HG02623 (cell line): ENCODE measurements at regions not wholly inside any gene's neighbourhood (a gene's known extent, or its start where the extent isn't known, plus 50 kb on each side); places are given as distances from the start of the nearest gene placed in this dataset.

Experiments
- ATAC-seq: cut with Tn5 transposase; IDR thresholded peaks from one replicate; pipeline ENCODE4 v1.9.1; 2021; ENCODE audit warnings: moderate library complexity; ENCODE audit not compliant: unreplicated experiment

DNA sequence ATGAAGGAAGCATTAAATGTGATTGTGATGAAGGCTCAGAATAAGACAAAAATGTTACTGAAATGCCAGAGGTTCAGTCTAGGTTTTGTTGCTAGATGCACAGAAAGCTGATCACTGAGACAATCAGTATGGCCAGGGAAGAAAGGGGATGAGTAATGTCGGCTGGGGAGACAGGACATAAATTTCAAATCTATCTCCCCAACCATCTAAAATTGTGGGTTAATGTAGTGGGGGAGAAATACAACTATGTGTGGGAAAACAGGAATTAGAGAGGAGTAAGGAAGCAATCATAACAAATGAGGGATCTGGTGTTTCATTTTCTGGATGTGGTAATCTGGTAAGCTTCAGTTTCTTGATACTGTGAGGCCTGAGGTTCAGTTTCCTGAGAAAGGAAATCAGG lies 1111.0 kb downstream of the XPNPEP1 start:
- no peak for ATAC-seq

GRCh38 chr10:108808228-108808627 lies 1115.1 kb downstream of the XPNPEP1 start:
- no peak for ATAC-seq

DNA sequence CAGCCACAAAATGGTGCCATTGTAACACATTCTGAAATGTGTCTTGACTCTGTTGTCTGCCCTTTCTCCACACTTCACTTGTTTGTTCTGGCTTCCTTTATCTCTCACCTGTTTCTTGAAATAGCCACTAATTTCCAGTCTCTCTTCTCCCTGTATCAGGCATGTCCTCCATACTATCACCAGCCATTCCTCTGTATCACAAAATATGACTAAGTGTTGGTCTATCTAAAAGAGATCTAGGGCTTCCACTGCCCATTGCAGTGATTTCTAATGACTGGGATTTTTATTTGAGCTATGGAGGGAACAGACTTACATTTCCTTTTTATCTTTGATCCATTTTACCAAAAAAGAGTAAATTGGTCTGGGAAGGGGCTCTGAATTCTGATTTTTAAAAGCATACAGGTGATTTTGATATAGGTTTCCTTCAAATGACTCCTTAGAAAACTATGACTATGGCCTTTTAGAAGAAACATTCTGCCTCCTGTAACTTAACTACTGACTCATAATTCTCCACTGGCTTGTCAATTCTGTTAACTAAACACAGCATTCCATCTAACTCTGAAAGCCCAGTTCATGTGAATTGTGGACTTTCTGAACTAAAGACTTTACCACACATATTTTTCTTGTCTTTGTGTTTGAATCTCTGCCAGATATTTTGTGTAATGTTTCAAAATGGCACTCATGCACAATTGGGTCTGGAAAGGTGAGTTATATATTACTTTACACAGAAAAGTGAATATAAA lies 1121.4 kb downstream of the XPNPEP1 start:
- ATAC-seq = no peak

DNA sequence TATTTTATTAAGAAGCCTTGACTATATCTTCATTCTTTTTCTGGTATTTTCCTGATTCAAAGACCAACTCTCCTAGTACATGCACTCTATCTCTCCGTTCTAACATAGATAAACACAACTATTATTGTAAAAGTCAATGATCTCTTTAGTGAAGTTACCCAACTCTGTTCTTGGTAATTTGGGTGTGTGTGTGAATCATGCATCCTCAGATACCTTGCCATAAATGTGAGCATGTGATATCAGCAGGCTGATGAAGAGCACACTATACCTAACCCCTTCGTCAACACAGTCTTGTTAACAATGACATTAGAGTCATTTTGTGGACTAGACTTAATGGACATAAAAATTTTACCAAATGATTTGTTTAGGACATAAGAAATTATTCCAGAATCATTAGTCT lies 1122.1 kb downstream of the XPNPEP1 start:
- no peak for ATAC-seq

DNA sequence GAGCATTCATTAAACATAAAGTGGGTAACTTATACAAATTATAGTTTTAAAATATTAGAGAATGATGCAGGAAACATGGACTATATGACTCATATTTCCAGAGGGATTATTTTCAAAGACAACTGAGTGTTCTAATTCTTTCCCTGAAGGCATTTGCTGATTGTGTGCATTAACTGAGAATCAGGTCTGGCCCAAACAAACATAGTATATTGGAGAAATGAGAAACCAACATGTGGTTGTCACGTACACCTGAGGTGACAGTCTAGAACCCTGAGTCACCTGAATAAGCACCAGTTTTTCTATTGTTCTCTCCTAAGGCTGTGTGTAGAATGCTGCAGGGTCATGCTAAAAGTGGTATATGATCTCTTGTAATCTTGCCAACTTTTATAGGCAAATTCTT lies 1125.7 kb downstream of the XPNPEP1 start:
- no peak for ATAC-seq

DNA sequence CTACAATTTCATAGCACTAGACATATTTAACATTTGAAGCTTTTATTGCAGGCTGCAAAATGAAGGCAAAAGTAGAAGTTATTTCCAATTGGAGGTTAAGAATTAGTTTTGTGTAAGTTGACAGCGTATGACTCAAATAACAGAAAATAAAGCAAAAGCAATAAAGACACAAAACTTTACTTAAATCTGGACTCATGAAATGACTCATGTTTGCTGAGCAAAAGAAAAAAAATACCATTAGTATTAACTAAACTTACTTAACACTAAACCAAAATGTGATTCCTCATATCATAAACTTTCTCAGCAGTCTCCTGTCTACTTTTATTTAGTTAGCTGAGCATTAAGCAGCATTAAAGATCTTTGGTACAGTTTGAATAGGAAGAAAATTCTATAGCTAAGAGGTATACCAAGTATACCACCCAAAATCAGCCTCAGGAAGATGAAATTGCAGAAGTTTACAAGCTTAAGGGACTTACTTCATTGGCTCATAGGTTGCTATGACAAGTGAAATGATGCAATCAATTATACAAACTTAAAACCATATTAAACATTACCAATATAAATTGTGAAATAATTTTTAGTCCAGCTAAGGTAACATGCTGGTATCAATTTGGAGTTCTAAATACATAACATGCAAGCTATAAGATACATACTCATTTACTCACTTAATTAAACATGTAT lies 1131.4 kb downstream of the XPNPEP1 start:
- no peak for ATAC-seq

DNA sequence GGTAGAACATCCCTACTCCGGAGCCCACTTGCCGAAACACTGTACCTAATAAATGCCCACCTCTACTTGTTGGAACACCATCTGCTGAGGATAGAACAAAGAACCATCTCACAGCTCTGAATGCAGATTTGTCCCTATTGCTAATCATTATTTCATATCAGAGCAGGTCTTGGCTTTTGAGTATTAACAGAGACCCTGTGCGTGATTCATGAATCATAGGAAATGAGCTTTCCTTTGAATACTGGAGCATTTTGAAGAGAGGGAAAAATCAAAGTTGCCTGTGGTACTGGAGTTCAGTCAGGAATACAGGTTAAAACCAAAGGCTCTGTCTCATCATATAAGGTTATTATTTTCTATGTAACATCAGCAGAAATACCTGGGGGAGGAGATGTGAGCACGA lies 1132.3 kb downstream of the XPNPEP1 start:
- no peak for ATAC-seq

DNA sequence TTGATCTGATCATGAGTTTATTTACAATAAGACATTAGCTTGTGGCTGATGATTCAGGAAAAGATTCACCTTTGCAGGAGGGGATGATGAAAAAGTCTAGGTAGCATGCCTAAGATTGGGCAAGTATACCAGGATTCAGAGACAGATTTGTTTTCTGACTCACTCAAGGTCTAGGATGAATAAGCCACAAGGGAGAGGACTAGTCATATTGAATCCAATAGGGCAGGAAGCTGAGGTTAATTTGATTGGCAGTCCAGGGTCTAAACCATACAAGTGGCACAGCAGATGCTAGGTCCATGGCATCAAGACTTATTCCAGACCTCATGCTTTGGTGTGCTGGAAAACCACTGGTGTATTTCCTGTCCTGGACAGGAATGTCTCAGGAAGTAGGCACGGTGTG lies 1133.4 kb downstream of the XPNPEP1 start:
- ATAC-seq = peak; percentile 81

- no peak for ATAC-seq
Measured at GRCh38 chr10:108789336-108789735, 1134.0 kb downstream of the XPNPEP1 start.

DNA sequence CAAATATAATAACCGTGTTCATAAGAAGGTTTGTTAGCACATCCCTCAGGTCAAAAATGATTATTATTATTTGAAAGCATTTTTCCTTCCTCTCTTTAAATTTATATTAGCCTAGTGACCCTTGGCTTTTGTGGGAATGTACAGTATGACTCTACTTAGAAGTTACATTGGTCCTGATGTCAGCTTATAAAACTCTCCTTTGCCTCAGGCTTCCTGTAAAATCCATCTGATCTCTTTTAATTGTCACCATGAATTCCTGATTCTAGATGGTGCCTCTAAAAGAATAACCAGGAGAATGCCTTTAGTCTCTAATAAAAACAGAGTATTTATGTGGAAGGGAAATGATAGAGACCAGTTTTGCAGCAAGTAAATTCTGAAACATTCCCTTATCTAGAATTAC lies 1134.4 kb downstream of the XPNPEP1 start:
- ATAC-seq = no peak

DNA sequence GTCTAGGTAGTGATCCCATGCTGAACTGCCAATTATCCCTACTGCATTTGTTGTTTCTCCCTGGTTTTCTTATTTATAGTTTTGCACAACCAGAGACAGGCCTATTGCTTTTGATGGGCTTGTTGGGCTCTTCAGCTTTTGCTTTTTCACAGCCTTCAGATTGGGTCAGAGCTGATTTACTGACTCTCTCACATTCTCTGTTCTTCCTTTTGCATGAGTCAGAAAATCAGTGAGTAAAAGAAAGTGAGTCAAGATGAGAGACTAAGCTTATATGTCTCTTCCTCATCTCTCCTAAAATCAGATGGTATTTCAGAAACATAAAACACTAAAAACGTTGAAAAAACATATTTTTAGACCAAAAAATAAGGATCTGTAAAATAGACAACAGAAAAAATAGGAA lies 1135.4 kb downstream of the XPNPEP1 start:
- no peak for ATAC-seq

- no peak for ATAC-seq
Measured at GRCh38 chr10:108785011-108785410, 1138.3 kb downstream of the XPNPEP1 start.

DNA sequence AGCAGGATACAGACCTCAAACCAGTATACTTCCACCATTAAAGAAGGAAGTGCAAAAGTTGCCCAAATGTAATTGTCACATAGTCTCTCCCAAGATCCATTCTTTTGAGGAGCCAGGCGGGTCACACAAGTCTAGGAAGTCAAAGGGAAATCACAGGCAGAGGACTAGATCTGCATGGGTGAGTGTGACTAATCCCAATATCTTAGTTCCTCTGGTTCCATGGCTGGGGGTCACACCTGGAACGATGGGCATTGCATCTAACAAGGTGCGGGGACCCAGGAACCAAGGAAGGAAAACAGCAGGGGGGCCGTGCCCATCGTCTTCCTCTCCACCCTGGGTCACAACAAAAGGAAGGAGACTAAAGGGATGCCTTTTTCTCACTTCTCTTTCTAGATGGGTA lies 1138.8 kb downstream of the XPNPEP1 start:
- ATAC-seq = no peak

DNA sequence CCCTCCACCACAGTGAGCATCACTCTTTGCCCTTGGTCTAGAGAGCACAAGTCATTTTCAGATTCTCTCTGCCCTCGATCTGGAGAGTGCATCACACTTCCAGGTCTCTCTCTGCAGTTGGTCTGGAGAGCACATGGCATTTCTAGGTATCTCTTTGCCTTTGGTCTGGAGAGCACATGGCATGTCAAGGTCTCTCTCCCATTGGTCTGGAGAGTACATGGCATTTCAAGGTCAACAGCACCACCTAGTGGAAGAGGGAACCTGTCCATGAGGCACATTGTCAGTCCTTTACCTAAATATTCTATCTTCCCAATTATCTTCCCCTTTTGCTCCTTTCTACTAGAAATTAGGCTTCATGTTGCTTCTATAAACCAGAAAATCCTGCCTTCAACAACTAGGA lies 1139.4 kb downstream of the XPNPEP1 start:
- peak; percentile 67 for ATAC-seq

- ATAC-seq = no peak
Measured at GRCh38 chr10:108782411-108782810, 1140.9 kb downstream of the XPNPEP1 start.

GRCh38 chr10:108779501-108779900 lies 1143.8 kb downstream of the XPNPEP1 start:
- ATAC-seq = no peak

DNA sequence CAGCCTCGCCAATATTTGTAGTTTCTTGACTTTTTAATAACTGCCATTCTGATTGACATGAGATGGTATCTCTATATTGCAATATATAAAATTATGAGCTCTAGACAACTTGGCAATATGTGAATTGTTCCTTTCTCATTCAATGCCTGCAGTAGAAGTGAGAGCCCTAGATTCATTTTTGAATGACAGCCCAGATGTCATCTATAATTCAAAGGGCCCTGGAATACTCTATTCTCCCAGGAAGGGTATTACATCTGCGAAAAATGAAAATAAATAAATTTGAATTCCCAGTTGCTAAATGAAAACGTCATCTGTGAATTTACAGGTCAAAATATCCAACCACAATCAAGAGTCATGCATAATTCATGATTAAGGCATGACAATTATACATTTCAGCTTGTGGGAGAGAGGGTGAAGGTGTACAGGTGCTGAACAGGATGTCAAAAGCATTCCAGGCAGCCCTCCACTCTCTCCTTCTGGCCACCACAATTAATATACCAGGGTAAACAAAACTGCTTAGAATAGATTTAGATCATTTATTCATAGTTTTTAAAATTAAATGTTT lies 1147.3 kb downstream of the XPNPEP1 start:
- ATAC-seq = no peak

DNA sequence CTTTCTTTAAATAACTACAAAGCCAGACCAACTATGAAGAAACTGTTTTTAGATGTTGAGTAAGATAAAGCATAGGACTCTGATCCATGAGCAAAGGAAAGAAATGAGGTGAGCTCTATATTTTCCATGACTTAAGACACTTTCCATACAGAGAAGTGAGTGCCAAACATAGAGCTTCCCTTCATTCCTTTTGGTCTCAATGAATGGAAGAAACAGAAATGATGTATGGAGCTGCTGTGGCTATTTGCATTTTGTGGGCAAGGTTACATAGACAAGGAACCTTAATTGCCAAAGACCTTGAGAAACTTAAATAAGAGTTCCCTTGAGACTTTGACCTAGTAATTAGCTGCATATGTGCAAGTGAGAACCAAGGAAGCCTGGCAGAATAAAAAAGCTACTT lies 1152.2 kb downstream of the XPNPEP1 start:
- ATAC-seq = no peak

DNA sequence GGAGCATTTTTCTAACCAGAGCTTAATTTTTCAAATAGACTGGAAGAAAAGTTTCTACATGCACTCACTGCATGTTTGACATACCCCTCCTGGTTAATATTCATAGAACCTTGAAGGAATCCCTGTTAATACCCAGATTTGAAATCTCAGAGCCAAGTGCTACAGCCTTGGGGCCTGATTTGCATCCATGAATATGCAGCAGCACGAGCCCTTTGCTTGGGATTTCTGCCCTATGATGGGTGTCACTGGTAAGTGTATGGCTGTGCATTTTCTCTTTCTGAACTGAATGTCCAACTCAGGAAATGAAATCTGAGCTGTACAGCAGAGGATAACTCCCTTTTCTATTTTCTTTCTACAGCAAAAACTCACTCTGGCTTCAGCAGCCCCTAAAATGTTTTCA lies 1157.5 kb downstream of the XPNPEP1 start:
- no peak for ATAC-seq

GRCh38 chr10:108757946-108758345 lies 1165.4 kb downstream of the XPNPEP1 start:
- ATAC-seq = no peak

- no peak for ATAC-seq
Measured at GRCh38 chr10:108755646-108756045, 1167.7 kb downstream of the XPNPEP1 start.

DNA sequence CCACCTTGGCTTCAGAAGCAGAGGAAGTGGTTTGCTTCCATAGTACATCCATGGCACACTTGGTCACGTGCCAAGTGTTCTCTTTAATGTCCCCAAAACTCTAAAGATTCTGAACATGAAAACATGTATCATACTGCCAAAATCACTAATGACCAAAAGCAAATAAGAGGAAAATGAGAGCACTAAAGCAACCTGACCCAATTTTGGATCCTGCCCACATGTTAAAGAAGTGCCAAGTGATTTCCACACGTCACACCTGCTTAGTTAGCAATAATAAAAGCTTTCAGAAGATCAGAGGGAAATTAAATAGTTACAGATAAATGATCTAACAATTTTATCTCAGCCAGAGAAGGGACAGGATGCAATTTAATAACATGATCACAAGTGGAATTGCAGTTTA lies 1170.0 kb downstream of the XPNPEP1 start:
- no peak for ATAC-seq
